SK-MEL-5 (cell line): ENCODE measurements at regions not wholly inside any gene's neighbourhood (a gene's known extent, or its start where the extent isn't known, plus 50 kb on each side); places are given as distances from the start of the nearest gene placed in this dataset.

Experiments used
- DNase-seq: peaks from one replicate; pipeline ENCODE4 v3.0.0-alpha.2; 2016; ENCODE audit warnings: low read depth, low spot score
- in situ Hi-C: cut with HindIII; loops from 2 replicates; pipeline ENCODE4 v1.10.0; 2016; ENCODE audit warnings: low sequenced_read_pairs, high pct_unique_total_duplicates, low pct_unique_long_range_greater_than_20kb

DNA sequence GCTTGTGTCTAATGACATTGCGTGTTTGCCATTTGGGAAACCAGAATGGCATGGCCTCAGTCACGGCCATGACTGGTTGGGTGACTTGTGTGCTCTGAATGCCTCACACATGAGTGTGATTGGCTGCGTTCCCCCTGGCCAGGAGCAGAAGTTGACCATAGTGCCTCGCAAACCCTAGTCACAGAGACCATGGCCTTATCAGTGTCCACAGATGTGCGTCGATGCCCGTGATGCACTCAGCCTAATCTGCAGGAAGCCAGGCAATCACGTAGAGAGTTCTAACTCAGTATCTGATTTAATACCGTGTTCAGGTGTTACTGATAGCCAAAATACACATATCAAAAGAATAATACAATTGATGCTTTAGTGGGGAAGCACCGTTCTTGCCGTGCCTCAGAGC, 64.0 kb downstream of the BOLA3 start:
- no peak for DNase-seq
- in situ Hi-C loops = no loop called here
